GM18517 (cell line): ENCODE measurements at regions not wholly inside any gene's neighbourhood (a gene's known extent, or its start where the extent isn't known, plus 50 kb on each side); places are given as distances from the start of the nearest gene placed in this dataset.
"Not testable (repeated sequence)": the region's sequence is repeated elsewhere in the genome, so short reads cannot be mapped to it uniquely, and the experiment has no call there.

ENCODE experiments used
- ATAC-seq: cut with Tn5 transposase; IDR thresholded peaks from one replicate; pipeline ENCODE4 v1.9.1; 2021; ENCODE audit warnings: mild to moderate bottlenecking, moderate library complexity; ENCODE audit not compliant: unreplicated experiment

GRCh38 chr18:41071826-41072225 lies 883.2 kb upstream of the PIK3C3 start:
- no peak for ATAC-seq

GRCh38 chr18:41069167-41069566 lies 885.9 kb upstream of the PIK3C3 start:
- no peak for ATAC-seq

GRCh38 chr18:41064916-41065315 lies 890.1 kb upstream of the PIK3C3 start:
- ATAC-seq, result no peak

- ATAC-seq, result no peak
Observed at GRCh38 chr18:41060967-41061366, 894.1 kb upstream of the PIK3C3 start.

- no peak for ATAC-seq
Observed at GRCh38 chr18:41059126-41059415, 896.0 kb upstream of the PIK3C3 start.

- ATAC-seq, result no peak
Observed at GRCh38 chr18:41058351-41059125, 896.5 kb upstream of the PIK3C3 start.

GRCh38 chr18:41052625-41053024 lies 902.4 kb upstream of the PIK3C3 start:
- ATAC-seq, result no peak

- not testable (repeated sequence) for ATAC-seq
Observed at GRCh38 chr18:41046250-41046649, 908.8 kb upstream of the PIK3C3 start.

GRCh38 chr18:41043876-41044275 lies 911.2 kb upstream of the PIK3C3 start:
- ATAC-seq, result no peak

- ATAC-seq, result no peak
Observed at GRCh38 chr18:41042866-41043265, 912.2 kb upstream of the PIK3C3 start.

- no peak for ATAC-seq
Observed at GRCh38 chr18:41038071-41038470, 917.0 kb upstream of the PIK3C3 start.

GRCh38 chr18:41036346-41036745 lies 918.7 kb upstream of the PIK3C3 start:
- no peak for ATAC-seq

- ATAC-seq, result no peak
Observed at GRCh38 chr18:41034413-41034812, 920.6 kb upstream of the PIK3C3 start.

- ATAC-seq, result no peak
Observed at GRCh38 chr18:41025666-41026065, 929.4 kb upstream of the PIK3C3 start.

- ATAC-seq, result no peak
Observed at GRCh38 chr18:41024792-41025191, 930.2 kb upstream of the PIK3C3 start.

- ATAC-seq, result no peak
Observed at GRCh38 chr18:41022484-41022883, 932.5 kb upstream of the PIK3C3 start.

GRCh38 chr18:41021089-41021488 lies 933.9 kb upstream of the PIK3C3 start:
- ATAC-seq, result no peak

- no peak for ATAC-seq
Observed at GRCh38 chr18:41012194-41012593, 942.8 kb upstream of the PIK3C3 start.

- no peak for ATAC-seq
Observed at GRCh38 chr18:41009926-41010325, 945.1 kb upstream of the PIK3C3 start.

GRCh38 chr18:41004324-41004723 lies 950.7 kb upstream of the PIK3C3 start:
- ATAC-seq, result no peak

GRCh38 chr18:40995529-40995928 lies 959.5 kb upstream of the PIK3C3 start:
- ATAC-seq, result no peak

GRCh38 chr18:40993363-40993762 lies 961.7 kb upstream of the PIK3C3 start:
- ATAC-seq, result no peak

- no peak for ATAC-seq
Observed at GRCh38 chr18:40987581-40987980, 967.5 kb upstream of the PIK3C3 start.
